CMK (cell line): ENCODE measurements at regions not wholly inside any gene's neighbourhood (a gene's known extent, or its start where the extent isn't known, plus 50 kb on each side); places are given as distances from the start of the nearest gene placed in this dataset.
A peak's percentile ranks its signal among the peaks of the same experiment; 100 is the strongest.
"Not testable (repeated sequence)": the region's sequence is repeated elsewhere in the genome, so short reads cannot be mapped to it uniquely, and the experiment has no call there.

ENCODE experiments used
- DNase-seq: peaks from one replicate; pipeline ENCODE4 v3.0.0-alpha.2; 2010; ENCODE audit warnings: low read depth

- DNase-seq = no peak
These were observed 481.8 kb upstream of the MEIS1 start for GRCh38 chr2:65952966-65953761.

DNA sequence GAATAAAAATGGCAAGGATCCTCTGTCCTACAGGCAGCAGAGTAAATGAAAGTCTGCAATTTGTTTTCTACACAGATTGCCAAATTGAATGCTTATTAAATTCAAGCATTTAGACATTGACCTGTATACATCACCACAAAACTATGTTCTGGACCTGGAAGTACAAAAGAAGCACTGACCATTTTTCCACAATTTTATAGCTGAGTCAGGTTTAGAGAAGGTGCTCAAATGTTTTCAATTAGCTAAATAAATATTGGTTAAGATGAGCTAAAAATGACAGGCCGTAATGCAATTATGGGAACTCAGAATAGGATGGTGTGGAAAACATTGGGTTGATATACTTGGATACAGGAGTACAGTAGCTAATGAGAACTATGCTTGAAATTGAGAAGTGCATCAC lies 490.7 kb upstream of the MEIS1 start:
- DNase-seq = no peak

DNA sequence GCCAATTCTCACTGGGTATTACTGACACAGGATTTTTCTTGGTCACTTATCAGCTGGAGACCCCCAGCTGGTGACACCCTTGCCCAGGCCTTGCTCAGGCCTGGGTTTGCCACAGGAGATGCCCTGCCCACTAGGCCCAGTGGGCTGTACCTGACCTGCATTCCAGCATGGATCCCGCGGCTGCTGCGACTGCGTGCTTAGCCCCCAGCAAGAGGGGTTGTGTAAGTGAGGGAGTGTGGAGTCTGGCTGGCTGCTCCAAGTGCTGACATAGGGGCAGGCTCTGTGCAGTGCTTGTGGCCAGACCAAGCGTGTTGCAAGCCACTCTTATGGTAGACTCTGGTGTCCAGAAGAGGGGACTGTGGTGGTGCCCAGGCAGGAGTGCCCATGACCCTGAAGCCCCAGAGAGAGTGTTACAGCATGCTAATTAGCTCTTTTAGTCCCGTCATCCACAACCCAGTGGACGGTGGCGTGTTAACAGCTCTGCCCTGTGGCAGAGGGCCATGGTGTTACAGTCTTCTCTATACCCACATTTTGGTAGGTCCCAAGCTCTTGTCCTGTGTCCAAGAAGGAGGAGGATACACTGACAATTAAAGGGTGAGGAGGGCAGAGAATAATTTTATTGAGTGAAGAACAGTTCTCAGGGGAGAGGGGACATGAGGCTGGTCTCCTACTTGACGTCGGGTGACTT lies 491.7 kb upstream of the MEIS1 start:
- no peak for DNase-seq

DNA sequence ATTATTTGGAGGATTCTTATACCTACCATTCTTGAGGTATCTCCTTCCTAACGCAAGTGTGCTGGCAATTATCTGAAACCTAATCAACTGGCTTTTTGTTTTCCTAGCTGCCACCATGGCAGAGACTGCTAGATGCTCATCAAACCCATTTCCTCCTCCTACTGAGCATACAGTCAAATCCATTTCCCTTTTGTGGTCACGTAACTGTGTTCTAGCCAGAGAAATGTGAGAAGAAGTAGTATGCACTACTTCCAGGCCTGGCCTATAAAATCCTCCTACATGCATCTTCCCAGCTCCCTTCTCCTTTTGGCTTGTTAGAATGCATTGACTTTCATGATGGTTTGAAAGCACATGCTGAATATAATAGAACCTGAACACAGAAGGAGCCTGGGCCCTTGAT lies 494.1 kb upstream of the MEIS1 start:
- peak; percentile 29 for DNase-seq

- DNase-seq = no peak
These were observed 495.2 kb upstream of the MEIS1 start for GRCh38 chr2:65939687-65940086.

- DNase-seq = no peak
These were observed 497.4 kb upstream of the MEIS1 start for GRCh38 chr2:65937379-65938160.

DNA sequence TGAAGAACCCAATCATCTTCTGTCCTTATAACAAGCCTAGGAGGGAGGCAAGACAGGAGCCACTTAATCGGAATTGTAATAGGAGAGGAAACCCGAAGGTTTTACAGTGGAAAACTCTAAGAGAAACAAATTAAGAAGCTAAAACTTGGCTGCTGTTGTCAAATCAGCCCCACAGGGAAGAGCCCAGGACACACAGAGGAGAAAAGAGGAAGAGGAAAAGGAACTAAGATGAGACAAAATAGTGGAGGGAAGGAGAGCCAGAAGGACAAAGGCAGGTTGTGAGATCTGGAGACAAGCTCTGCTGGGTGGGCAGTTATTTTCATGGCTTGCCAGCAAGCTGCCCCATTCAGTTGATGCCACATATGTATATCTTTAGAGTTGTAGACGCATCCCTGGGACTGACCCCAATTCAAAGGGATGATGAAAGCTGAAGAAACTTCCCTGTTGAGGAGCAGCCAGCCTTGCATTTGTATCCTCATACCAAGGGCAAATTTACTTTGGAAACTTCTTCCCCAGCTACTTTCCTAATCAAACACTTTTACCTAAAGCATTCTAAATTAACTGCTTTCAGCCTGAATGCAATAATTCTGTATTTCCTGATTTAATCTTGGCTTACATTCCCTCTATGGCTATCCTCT lies 499.8 kb upstream of the MEIS1 start:
- DNase-seq = no peak

DNA sequence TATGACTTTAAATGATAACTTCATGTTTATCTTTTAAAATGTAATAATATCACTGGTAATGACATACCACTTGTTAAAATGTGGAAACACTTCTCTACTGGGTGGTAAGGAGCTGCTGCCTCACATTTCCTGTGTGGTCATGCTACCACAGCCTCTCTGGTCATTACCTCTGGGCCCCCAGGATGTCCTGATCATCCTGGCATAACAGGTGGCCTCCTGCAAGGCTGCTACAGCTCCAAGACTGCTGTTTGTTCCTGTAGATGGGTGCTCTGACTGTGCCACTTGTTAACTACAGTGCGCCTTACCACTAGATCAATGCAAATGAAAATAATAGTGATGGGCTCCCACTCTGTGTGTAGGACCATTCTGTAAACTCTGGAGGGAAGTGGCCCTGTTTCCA lies 500.2 kb upstream of the SPRED2 start:
- no peak for DNase-seq

DNA sequence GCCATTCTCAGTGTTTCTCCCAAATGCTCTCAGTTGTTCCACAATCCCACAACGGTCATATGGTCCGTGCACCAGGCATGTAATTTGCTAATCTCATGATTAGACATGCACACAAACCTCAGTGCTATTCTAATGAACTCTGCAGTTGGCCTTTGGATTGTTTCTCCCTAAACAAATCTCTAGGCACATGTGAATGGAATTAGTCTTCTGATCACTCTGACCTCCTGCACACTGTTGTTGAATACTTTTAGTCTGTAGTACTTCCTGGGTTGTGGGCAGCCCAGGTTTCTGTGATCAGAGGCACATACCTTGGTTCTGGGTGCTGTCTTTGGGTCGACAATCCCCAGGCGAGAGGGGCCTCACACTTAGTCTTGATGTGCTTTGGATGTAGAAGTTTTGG lies 498.7 kb upstream of the SPRED2 start:
- DNase-seq = no peak

GRCh38 chr2:65930259-65930658 lies 497.9 kb upstream of the SPRED2 start:
- no peak for DNase-seq

- not testable (repeated sequence) for DNase-seq
These were observed 497.3 kb upstream of the SPRED2 start for GRCh38 chr2:65929664-65930063.

DNA sequence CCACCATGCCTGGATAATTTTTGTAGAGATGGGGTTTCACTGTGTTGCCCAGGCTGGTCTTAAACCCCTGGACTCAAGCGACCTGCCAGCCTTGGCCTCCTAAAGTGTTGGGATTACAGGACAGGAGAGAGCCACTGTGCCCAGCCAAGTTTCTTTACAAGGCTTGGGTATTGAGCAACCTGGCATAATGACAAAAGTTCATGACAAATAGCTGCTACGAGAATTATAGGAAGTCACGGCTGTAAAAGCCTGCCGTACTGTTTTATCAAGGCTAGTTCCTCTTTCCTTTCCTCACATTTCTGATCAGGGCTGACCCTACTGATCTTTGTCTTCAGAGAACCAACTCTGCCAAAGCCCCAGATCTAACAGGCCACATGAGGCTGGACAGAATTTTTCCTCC lies 490.4 kb upstream of the SPRED2 start:
- no peak for DNase-seq

DNA sequence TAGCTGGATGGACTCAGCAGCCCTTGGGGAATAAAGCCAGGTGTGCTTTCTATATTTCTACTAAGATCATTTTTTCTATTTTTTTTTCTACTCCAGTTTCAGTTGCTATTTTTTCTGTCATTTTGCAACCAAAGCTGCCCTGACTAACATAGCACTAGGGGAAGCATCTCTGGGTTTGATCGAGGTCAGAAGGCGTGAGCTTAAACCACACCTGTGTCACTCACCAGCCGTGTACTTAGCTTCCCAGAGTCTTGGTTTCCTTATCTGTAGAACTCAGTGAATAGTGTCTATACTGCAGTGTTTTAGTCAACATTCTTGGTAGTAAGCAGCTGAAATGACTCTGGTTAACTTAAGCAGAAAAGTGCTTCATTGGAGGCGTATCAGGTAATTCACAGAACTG lies 489.6 kb upstream of the SPRED2 start:
- DNase-seq = no peak

GRCh38 chr2:65921116-65921515 lies 488.7 kb upstream of the SPRED2 start:
- no peak for DNase-seq

- DNase-seq = no peak
These were observed 488.3 kb upstream of the SPRED2 start for GRCh38 chr2:65920659-65921058.

DNA sequence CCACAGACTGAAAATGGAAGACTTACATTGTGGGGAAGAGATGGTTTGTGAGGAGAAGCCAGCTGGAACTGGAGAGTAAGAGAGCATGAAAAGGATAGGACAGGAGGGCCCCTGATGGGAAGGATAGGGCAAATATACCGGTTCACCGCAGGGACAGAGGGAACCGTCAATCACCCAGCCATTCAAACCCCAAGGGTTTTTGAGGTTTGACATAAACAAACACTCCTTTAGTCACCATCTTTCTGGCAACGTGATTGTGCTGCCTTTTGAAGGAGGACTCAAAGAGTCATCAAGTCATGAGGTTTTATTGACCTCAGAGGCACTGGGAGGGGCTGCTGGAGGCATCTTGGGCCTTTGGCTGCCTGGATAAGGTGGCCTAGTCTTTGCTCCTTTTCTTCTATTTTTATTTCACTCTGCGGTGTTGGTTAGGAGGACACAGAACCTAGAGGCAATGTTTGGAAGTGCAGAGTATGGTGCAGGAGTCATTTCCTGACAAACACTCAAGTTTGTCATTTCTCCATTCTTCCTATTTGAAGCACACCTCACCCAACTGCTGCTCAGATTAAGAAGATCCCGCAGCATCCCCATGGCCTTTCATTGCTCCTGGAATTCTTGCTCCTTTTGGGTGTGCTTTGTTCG lies 487.3 kb upstream of the SPRED2 start:
- no peak for DNase-seq

- DNase-seq = no peak
These were observed 486.4 kb upstream of the SPRED2 start for GRCh38 chr2:65918760-65919187.

GRCh38 chr2:65917986-65918385 lies 485.6 kb upstream of the SPRED2 start:
- no peak for DNase-seq

GRCh38 chr2:65916785-65917295 lies 484.4 kb upstream of the SPRED2 start:
- no peak for DNase-seq

- DNase-seq = no peak
These were observed 483.8 kb upstream of the SPRED2 start for GRCh38 chr2:65916177-65916576.

GRCh38 chr2:65915273-65915672 lies 482.9 kb upstream of the SPRED2 start:
- no peak for DNase-seq
